Cardiac muscle cell (in vitro differentiated cells and primary cell): ENCODE measurements at regions not wholly inside any gene's neighbourhood (a gene's known extent, or its start where the extent isn't known, plus 50 kb on each side); places are given as distances from the start of the nearest gene placed in this dataset.

Source experiments
- DNase-seq, 2 donors: peaks; one replicate each; pipeline versions ENCODE4 v3.0.0 to v3.0.0-alpha.2; 2010 to 2017; ENCODE audit warnings: low read depth in 1 of 2, low spot score in 1 of 2
- H3K27ac ChIP-seq: fragments of 200-600 bp; sonication (generic); 2 replicates; pipeline ENCODE4 v1.5.1; 2016
- H3K27me3 ChIP-seq: fragments of 200-600 bp; sonication (generic); 2 replicates; pipeline ENCODE4 v1.6.0; 2016; ENCODE audit warnings: control low read depth
- H3K36me3 ChIP-seq: fragments of 200-600 bp; sonication (generic); 2 replicates; pipeline ENCODE4 v1.5.1; 2016; ENCODE audit warnings: control low read depth
- H3K4me1 ChIP-seq: fragments of 200-600 bp; sonication (generic); 2 replicates; pipeline ENCODE4 v1.8.1; 2017; ENCODE audit warnings: low read depth, mild to moderate bottlenecking, mixed run types
- H3K4me3 ChIP-seq: fragments of 200-600 bp; sonication (generic); 2 replicates; pipeline ENCODE4 v1.5.1; 2016; ENCODE audit warnings: mild to moderate bottlenecking
- H3K9me3 ChIP-seq: fragments of 200-600 bp; sonication (generic); 2 replicates; pipeline ENCODE4 v1.5.1; 2017; ENCODE audit warnings: low read depth, mild to moderate bottlenecking, control low read depth
- CTCF ChIP-seq: IDR thresholded peaks from 2 replicates; pipeline ENCODE4 v1.5.1; 2012; ENCODE audit warnings: low read depth, mild to moderate bottlenecking, low read length

DNA sequence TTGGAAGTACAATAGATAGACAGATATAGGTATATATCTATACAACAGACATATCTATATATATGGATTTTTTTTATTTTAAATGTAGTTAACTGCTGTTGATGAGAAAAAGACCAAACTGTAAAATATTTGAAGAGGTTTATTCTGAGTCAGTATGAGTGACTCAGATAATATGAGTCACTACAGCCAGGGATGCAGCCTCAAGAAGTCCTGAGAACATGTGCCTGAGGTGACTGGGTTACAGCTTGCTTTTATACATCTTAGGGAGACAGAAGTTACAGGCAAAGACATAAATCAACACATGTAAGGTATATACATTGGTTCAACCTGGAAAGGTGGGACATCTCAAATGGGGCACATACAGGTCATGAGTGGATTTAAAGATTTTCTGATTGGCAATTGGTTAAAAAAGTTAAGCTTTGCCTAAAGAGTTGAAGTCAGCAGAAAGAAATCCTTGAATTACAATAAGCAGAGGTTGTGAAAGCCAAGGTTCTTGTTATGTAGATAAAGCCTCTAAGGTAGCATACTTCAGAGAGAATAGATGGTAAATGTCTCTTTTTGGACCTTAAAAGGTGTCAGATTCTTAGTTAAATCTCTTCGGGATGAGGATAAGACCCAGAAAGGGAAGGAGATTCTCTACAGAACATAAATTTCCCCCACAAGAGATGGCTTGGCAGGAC lies 149.9 kb downstream of the RBM43 start:
- H3K4me3 ChIP-seq, result no peak overlapping the region
- no peaks in the 10 kb centered on the region for H3K4me1 ChIP-seq
- H3K27me3 ChIP-seq, result no peaks in the 10 kb centered on the region
- peak in 1 of 2 donors; percentile 37 for DNase-seq
- H3K9me3 ChIP-seq, result no peaks in the 10 kb centered on the region
- H3K27ac ChIP-seq, result no peak overlapping the region
- no peaks in the 10 kb centered on the region for H3K36me3 ChIP-seq
- TF ChIP-seq CTCF, result no peak

DNA sequence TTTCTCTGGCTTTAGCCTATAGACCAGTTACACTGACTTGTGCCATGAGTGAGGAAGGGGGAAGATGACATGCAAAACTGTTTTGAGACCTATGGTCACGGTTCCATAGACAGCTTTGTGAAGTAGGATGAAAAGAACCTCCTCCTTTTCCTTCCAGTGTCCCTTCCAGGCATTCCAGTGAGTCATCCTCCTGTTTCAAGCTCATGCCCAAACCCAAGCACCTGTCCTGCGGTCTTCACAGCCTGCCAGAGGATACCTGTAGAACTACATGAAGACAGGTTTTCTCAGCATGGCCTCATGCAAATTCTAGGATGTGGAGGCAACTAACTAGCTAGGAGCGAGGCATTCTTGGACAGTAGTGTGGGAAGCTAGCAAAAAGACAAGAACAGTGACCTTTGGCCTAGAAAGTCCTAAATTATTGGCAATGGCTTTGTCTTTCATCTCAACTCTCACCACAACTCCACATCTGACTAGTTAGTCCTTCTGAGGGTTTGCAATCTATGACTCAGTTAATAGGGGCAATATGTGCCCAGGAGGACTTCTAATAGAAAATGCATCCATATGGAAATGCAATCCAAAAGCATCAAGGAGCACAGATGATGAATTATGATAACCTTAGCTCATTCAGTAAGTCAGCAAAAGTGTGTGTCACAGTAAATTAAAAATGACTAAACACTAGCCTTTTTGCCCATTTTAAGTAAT lies 154.7 kb downstream of the RBM43 start:
- H3K36me3 ChIP-seq, result no peaks in the 10 kb centered on the region
- H3K27me3 ChIP-seq, result no peaks in the 10 kb centered on the region
- H3K9me3 ChIP-seq, result no peaks in the 10 kb centered on the region
- TF ChIP-seq CTCF, result no peak
- no peaks in the 10 kb centered on the region for H3K4me1 ChIP-seq
- no peak overlapping the region for H3K4me3 ChIP-seq
- DNase-seq, result no peak
- H3K27ac ChIP-seq, result no peak overlapping the region

DNA sequence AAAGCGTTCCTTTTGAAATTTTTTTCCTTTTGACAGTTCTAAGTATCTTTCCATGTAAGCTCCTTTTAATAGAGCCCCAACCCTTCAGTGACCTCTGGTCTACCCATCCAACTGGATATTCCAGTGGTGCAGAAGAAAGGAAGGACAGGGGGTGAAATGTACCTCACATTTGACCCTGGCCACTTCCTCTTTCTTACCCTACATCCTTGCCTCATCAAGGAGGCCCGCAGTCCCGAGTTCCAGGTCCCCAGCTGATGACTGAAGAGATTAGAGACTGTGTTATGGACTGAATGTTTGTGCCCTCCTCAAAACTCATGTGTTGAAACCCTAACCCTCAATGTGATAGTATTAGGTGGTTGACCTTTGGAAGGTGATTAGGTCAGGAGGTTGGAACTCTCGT lies 158.1 kb downstream of the RBM43 start:
- Histone ChIP-seq H3K36me3 (no peaks in the 10 kb centered on the region), H3K27ac (no peak overlapping the region), H3K4me1 (no peaks in the 10 kb centered on the region), H3K27me3 (no peaks in the 10 kb centered on the region), H3K4me3 (no peak overlapping the region), H3K9me3 (no peaks in the 10 kb centered on the region)
- TF ChIP-seq CTCF, result no peak
- DNase-seq, result no peak

GRCh38 chr2:151102226-151102625 lies 159.4 kb downstream of the RBM43 start:
- H3K4me1 ChIP-seq, result no peaks in the 10 kb centered on the region
- no peak overlapping the region for H3K4me3 ChIP-seq
- DNase-seq, result no peak
- no peaks in the 10 kb centered on the region for H3K27me3 ChIP-seq
- no peak for TF ChIP-seq CTCF
- H3K36me3 ChIP-seq, result no peaks in the 10 kb centered on the region
- H3K9me3 ChIP-seq, result no peaks in the 10 kb centered on the region
- H3K27ac ChIP-seq, result no peak overlapping the region

GRCh38 chr2:151098841-151099240 lies 162.8 kb downstream of the RBM43 start:
- no peak for DNase-seq
- Histone ChIP-seq H3K4me1 (no peaks in the 10 kb centered on the region), H3K27ac (no peak overlapping the region), H3K4me3 (no peak overlapping the region), H3K36me3 (no peaks in the 10 kb centered on the region), H3K9me3 (no peaks in the 10 kb centered on the region), H3K27me3 (no peaks in the 10 kb centered on the region)
- TF ChIP-seq CTCF, result no peak
